Transverse colon (tissue), 4 donors: ENCODE measurements at regions not wholly inside any gene's neighbourhood (a gene's known extent, or its start where the extent isn't known, plus 50 kb on each side); places are given as distances from the start of the nearest gene placed in this dataset.

Experiments used
- DNase-seq: peaks from one replicate; pipeline ENCODE4 v3.0.0-alpha.2; 2019
- H3K27ac ChIP-seq, 4 donors: fragments of 200-600 bp; sonication (generic); 2 replicates each; pipeline ENCODE4 v1.5.1; 2016 to 2018; ENCODE audit warnings: inconsistent platforms in 4 of 4
- H3K27me3 ChIP-seq: fragments of 200-600 bp; sonication (generic); 2 replicates; pipeline ENCODE4 v1.5.1; 2017; ENCODE audit warnings: inconsistent platforms
- H3K36me3 ChIP-seq, 4 donors: fragments of 200-600 bp; sonication (generic); 2 replicates each; pipeline ENCODE4 v1.5.1; 2017 to 2019; ENCODE audit warnings: inconsistent platforms in 4 of 4
- H3K4me1 ChIP-seq, 4 donors: fragments of 200-600 bp; sonication (generic); 2 replicates each; pipeline ENCODE4 v1.5.1; 2017 to 2020; ENCODE audit warnings: inconsistent platforms in 4 of 4
- H3K4me3 ChIP-seq, 4 donors: fragments of 200-600 bp; sonication (generic); 1 replicate in 1 of 4; 2 replicates in 3 of 4; pipeline versions ENCODE4 v1.5.1 to v1.6.1; 2017 to 2019; ENCODE audit warnings: inconsistent platforms in 4 of 4
- H3K9me3 ChIP-seq, 2 donors: fragments of 200-600 bp; sonication (generic); 2 replicates each; pipeline ENCODE4 v1.5.1; 2017 to 2019; ENCODE audit warnings: inconsistent platforms in 2 of 2
- CTCF ChIP-seq, 5 experiments: fragments of 200-600 bp in 3 of 5; fragments of 450-650 bp in 2 of 5; sonication (generic) in 3 of 5; IDR thresholded peaks; 1 replicate in 2 of 5; 2 replicates in 3 of 5; pipeline ENCODE4 v1.5.1; 2016 to 2017; ENCODE audit warnings: antibody characterized with exemption in 5 of 5, inconsistent platforms in 3 of 5, mild to moderate bottlenecking in 2 of 5, moderate library complexity in 1 of 5
- EP300 ChIP-seq: sonication (generic); formaldehyde crosslinking; IDR thresholded peaks from one replicate; pipeline ENCODE4 v1.6.1; 2017; ENCODE audit warnings: antibody characterized with exemption, low read depth
- POLR2A ChIP-seq: fragments of 450-650 bp; IDR thresholded peaks from one replicate; pipeline ENCODE4 v1.6.1; 2016; ENCODE audit warnings: antibody characterized with exemption, mild to moderate bottlenecking, moderate library complexity
- POLR2AphosphoS5 ChIP-seq, 3 donors: sonication (generic); formaldehyde crosslinking; IDR thresholded peaks; one replicate each; pipeline ENCODE4 v1.6.1; 2016; ENCODE audit warnings: antibody characterized with exemption in 3 of 3
- WGBS, 2 donors: methylation state at CpG; one replicate each; pipeline ENCODE4 v1.1.5; 2018; ENCODE audit warnings: low coverage in 1 of 2; 5-methylcytosine and 5-hydroxymethylcytosine counted together
- in situ Hi-C, 4 donors: fragments of 200-750 bp; cut with MboI; loops; one replicate each; pipeline versions ENCODE4 v1.15.0 to v1.15.1; 2017; ENCODE audit warnings: low sequenced_read_pairs in 3 of 4, low pct_ligation_motif_present in 1 of 4, low pct_unique_long_range_greater_than_20kb in 1 of 4
- intact Hi-C: fragments of 100-400 bp; cut with DNase I; formaldehyde crosslinking; loops from one replicate; pipeline ENCODE4 v1.15.1; 2023; ENCODE audit warnings: low total_unique reads

- H3K27ac ChIP-seq, result no peak overlapping the region
- H3K36me3 ChIP-seq, result no peaks in the 10 kb centered on the region
- H3K9me3 ChIP-seq, result no peaks in the 10 kb centered on the region
- WGBS, 2 donors, result 20 to 35% methylated on average over 2 of the region's 2 CpGs
- no peaks in the 10 kb centered on the region for H3K27me3 ChIP-seq
- TF ChIP-seq EP300, result no peak
- TF ChIP-seq POLR2AphosphoS5 (IDR thresholded peaks at IDR 0.05), result no peak
- TF ChIP-seq CTCF (IDR thresholded peaks at IDR 0.05), result no peak
- TF ChIP-seq POLR2A, result no peak
- no peak for DNase-seq
- in situ Hi-C loops, result no loop called here
- H3K4me3 ChIP-seq, result no peak overlapping the region
- intact Hi-C loops, result no loop called here
- peaks cover 0 to 28% (median 14%) of the 10 kb centered on the region in 4 donors for H3K4me1 ChIP-seq
Measured at GRCh38 chr20:39670988-39671387, 708.8 kb downstream of the DHX35 start.

- in situ Hi-C loops (no loop called here), intact Hi-C loops (no loop called here)
- no peak for DNase-seq
- WGBS, 2 donors, result 32 to 37% methylated on average over 2 of the region's 2 CpGs
- Histone ChIP-seq H3K4me1 (peaks cover 0 to 15% (median 5%) of the 10 kb centered on the region in 4 donors), H3K9me3 (no peaks in the 10 kb centered on the region), H3K27me3 (no peaks in the 10 kb centered on the region), H3K36me3 (no peaks in the 10 kb centered on the region), H3K4me3 (no peak overlapping the region), H3K27ac (no peak overlapping the region)
- TF ChIP-seq EP300 (no peak), POLR2A (no peak), CTCF (IDR thresholded peaks at IDR 0.05) (no peak), POLR2AphosphoS5 (IDR thresholded peaks at IDR 0.05) (no peak)
Measured at GRCh38 chr20:39669659-39670058, 707.5 kb downstream of the DHX35 start.

GRCh38 chr20:39668038-39668437, 705.9 kb downstream of the DHX35 start:
- no peak for DNase-seq
- H3K9me3 ChIP-seq, result no peaks in the 10 kb centered on the region
- H3K4me3 ChIP-seq, result no peak overlapping the region
- WGBS, 2 donors, result 77 to 90% methylated on average over 3 of the region's 3 CpGs
- H3K36me3 ChIP-seq, result no peaks in the 10 kb centered on the region
- in situ Hi-C loops (no loop called here), intact Hi-C loops (no loop called here)
- no peak for TF ChIP-seq EP300
- TF ChIP-seq CTCF (IDR thresholded peaks at IDR 0.05), result no peak
- TF ChIP-seq POLR2AphosphoS5 (IDR thresholded peaks at IDR 0.05), result no peak
- no peak for TF ChIP-seq POLR2A
- H3K4me1 ChIP-seq, result peaks cover 0 to 8% (median 4%) of the 10 kb centered on the region in 4 donors
- H3K27ac ChIP-seq, result no peak overlapping the region
- H3K27me3 ChIP-seq, result no peaks in the 10 kb centered on the region

GRCh38 chr20:39661833-39662232, 699.7 kb downstream of the DHX35 start:
- no peaks in the 10 kb centered on the region for H3K27me3 ChIP-seq
- no peaks in the 10 kb centered on the region for H3K9me3 ChIP-seq
- WGBS, 2 donors, result 0% methylated on average over 1 of the region's 1 CpG
- intact Hi-C loops, result no loop called here
- DNase-seq, result no peak
- H3K4me3 ChIP-seq, result no peak overlapping the region
- H3K36me3 ChIP-seq, result no peaks in the 10 kb centered on the region
- in situ Hi-C loops, result no loop called here
- TF ChIP-seq POLR2AphosphoS5 (IDR thresholded peaks at IDR 0.05) (no peak), POLR2A (no peak), CTCF (IDR thresholded peaks at IDR 0.05) (no peak), EP300 (no peak)
- no peaks in the 10 kb centered on the region for H3K4me1 ChIP-seq
- no peak overlapping the region for H3K27ac ChIP-seq
